ENCODE measurements at regions not wholly inside any gene's neighbourhood (a gene's known extent, or its start where the extent isn't known, plus 50 kb on each side); places are given as distances from the start of the nearest gene placed in this dataset.

GRCh38 chrX:108900333-108900732 is 164.0 kb upstream of the IRS4 start:
- Histone ChIP-seq H3K79me1 (ENCODE audit: low read depth, low read length) (no peaks in the 10 kb centered on the region), H4K20me1 (replicated peaks in 1 of 2; ENCODE audit: control insufficient read depth in 1 of 2, insufficient read depth in 2 of 2, low read length in 2 of 2) (no peaks in the 10 kb centered on the region), H3K14ac (ENCODE audit: insufficient read length) (no peak overlapping the region), H3K4me3 (ENCODE audit: extremely low read depth in 1 of 4, insufficient read depth in 2 of 4, low read depth in 3 of 4, low read length in 4 of 4) (no peak overlapping the region), H4K91ac (replicated peaks; ENCODE audit: insufficient read length, low read length) (no peak overlapping the region), H3K4me2 (ENCODE audit: insufficient read depth in 1 of 2, low read depth in 2 of 2, low read length in 2 of 2) (no peak overlapping the region), H3K27me3 (replicated peaks in 1 of 4; ENCODE audit: control insufficient read depth in 3 of 4, extremely low read depth in 1 of 4, insufficient read depth in 3 of 4, low read length in 3 of 4) (no peaks in the 10 kb centered on the region), H3K27ac (ENCODE audit: low read depth, low read length) (no peak overlapping the region), H2BK12ac (ENCODE audit: low read depth, low read length) (no peak overlapping the region), H2BK20ac (ENCODE audit: low read length) (no peak overlapping the region), H2BK5ac (ENCODE audit: low read depth, low read length) (no peak overlapping the region), H4K8ac (ENCODE audit: extremely low read depth, insufficient read depth, low read length) (no peak overlapping the region), H4K5ac (ENCODE audit: insufficient read length, low read depth, low read length) (no peak overlapping the region), H3K36me3 (ENCODE audit: control insufficient read depth in 2 of 4, insufficient read depth in 4 of 4, low read length in 3 of 4) (no peaks in the 10 kb centered on the region), H3K18ac (ENCODE audit: extremely low read depth, low read length) (no peak overlapping the region), H3K9ac (replicated peaks in 1 of 4; ENCODE audit: extremely low read depth in 1 of 4, low read depth in 3 of 4, low read length in 3 of 4) (no peak overlapping the region), H3K4ac (replicated peaks; ENCODE audit: insufficient read length, low read depth, low read length) (no peak overlapping the region), H3K23ac (ENCODE audit: insufficient read length) (no peak overlapping the region), H3K9me3 (ENCODE audit: insufficient read depth in 2 of 2, low read depth in 1 of 2, low read length in 1 of 2) (peaks cover 4 to 8% of the 10 kb centered on the region in 2 experiments; a peak in 2 of 4 replicates), H2AK5ac (ENCODE audit: low read depth, low read length) (no peak overlapping the region), H3K56ac (replicated peaks; ENCODE audit: insufficient read length, low read depth, low read length) (no peak overlapping the region), H2BK15ac (ENCODE audit: low read length) (no peak overlapping the region), H3K79me2 (ENCODE audit: control insufficient read depth in 1 of 2, insufficient read depth in 2 of 2, low read length in 2 of 2) (no peaks in the 10 kb centered on the region), H3K23me2 (ENCODE audit: low read depth, low read length) (no peaks in the 10 kb centered on the region), H2AFZ (ENCODE audit: low read length) (no peak overlapping the region), H2BK120ac (replicated peaks; ENCODE audit: low read depth, low read length) (no peak overlapping the region), H3K4me1 (replicated peaks in 1 of 4; ENCODE audit: control insufficient read depth in 3 of 4, insufficient read depth in 4 of 4, low read length in 3 of 4) (no peaks in the 10 kb centered on the region)
- 86% methylated on average over 1 of the region's 1 CpG; no CpG with 5 or more reads in 1 of the 2 experiments for WGBS, 2 experiments (ENCODE audit: extremely low coverage in 1 of 2, insufficient coverage in 1 of 2, insufficient read length in 1 of 2, insufficient replicate concordance in 2 of 2, low coverage in 1 of 2, low lambda C conversion rate in 2 of 2, missing lambda C conversion rate in 1 of 2)
- TF ChIP-seq CREB1 (IDR thresholded peaks at IDR 0.05) = no peak
- no peak for TF ChIP-seq MAX (IDR thresholded peaks at IDR 0.05)
- TF ChIP-seq FOSL1 (IDR thresholded peaks at IDR 0.05; ENCODE audit: insufficient read depth, low read depth, low read length) = no peak
- no peak for TF ChIP-seq SP2 (IDR thresholded peaks at IDR 0.05; ENCODE audit: low read length)
- TF ChIP-seq KDM1A (IDR thresholded peaks at IDR 0.05; ENCODE audit: borderline replicate concordance, low read length) = no peak
- TF ChIP-seq SP4 (IDR thresholded peaks at IDR 0.05; ENCODE audit: low read length) = no peak
- FAIRE-seq = no peak
- no peak for DNase-seq (ENCODE audit: low read depth in 1 of 2, low spot score in 2 of 2)
- POLR2A ChIA-PET (ENCODE audit: partially characterized antibody) = no interaction called here
- CTCF ChIA-PET (ENCODE audit: partially characterized antibody) = no interaction called here
